ENCODE measurements at regions not wholly inside any gene's neighbourhood (a gene's known extent, or its start where the extent isn't known, plus 50 kb on each side); places are given as distances from the start of the nearest gene placed in this dataset.
"Not testable (repeated sequence)": the region's sequence is repeated elsewhere in the genome, so short reads cannot be mapped to it uniquely, and the experiment has no call there.

- Histone ChIP-seq H3K27ac (peak overlapping the region in 2 of 21 experiments; percentile 9 to 45), H3K4me3 (no peak overlapping the region)
Measured at GRCh38 chr11:34830648-34831047, 85.5 kb downstream of the APIP start.

DNA sequence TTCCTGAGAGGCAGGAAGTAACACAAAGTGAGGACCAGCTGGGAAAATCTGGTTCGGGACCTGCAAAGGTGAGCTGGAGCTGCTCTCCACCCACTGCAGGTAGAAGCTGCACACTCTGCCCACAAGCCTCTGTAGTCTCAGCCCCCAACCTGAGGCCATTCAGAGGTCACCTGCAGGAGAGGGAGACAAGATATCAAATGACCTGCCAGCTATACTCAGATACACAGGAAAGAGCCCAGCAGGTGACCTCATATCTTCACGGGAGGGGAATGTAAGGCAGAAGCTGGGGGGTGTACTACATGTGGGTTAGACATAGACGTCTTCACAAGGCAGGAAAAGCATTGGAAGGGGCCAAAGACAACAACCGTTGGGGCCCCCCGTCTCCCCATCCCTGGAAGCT, 86.1 kb downstream of the APIP start:
- H3K27ac ChIP-seq = peak overlapping the region in 1 of 21 experiments; percentile 45
- H3K4me3 ChIP-seq = no peak overlapping the region

DNA sequence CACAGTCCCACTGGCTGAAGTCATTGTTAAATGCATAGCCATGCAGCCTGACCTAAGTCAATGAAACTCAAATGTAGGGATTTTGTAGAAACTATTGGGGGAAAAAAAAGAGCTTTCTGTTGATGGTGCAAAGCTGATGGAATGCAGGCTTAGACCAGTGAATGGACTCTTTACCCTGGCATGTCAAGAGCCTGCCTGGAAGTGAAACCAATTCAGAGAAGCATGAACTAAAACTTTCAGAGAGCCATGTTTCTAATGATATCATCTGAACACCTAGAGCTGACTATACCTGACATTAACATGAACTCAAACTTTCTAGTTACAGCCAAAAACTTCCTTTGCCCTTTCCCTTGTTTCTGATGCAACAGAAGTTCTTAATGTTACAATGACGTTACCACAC, 89.0 kb downstream of the APIP start:
- peak overlapping the region in 1 of 21 experiments; percentile 18 for H3K27ac ChIP-seq

GRCh38 chr11:34826384-34826726, 89.8 kb downstream of the APIP start:
- H3K4me3 ChIP-seq = no peak overlapping the region

More for the DNA sequence above, 89.0 kb downstream of the APIP start:
- H3K4me3 ChIP-seq = no peak overlapping the region

GRCh38 chr11:34825670-34826383, 90.4 kb downstream of the APIP start:
- Histone ChIP-seq H3K27ac (peak overlapping the region in 13 of 21 experiments; percentile 10 to 72 (median 53)), H3K4me3 (no peak overlapping the region)

More at GRCh38 chr11:34826384-34826726, 89.8 kb downstream of the APIP start:
- H3K27ac ChIP-seq = peak overlapping the region in 10 of 21 experiments; percentile 16 to 68 (median 44)

- Histone ChIP-seq H3K4me3 (no peak overlapping the region), H3K27ac (peak overlapping the region in 15 of 21 experiments; percentile 4 to 72 (median 42))
Measured at GRCh38 chr11:34825315-34825669, 90.9 kb downstream of the APIP start.

DNA sequence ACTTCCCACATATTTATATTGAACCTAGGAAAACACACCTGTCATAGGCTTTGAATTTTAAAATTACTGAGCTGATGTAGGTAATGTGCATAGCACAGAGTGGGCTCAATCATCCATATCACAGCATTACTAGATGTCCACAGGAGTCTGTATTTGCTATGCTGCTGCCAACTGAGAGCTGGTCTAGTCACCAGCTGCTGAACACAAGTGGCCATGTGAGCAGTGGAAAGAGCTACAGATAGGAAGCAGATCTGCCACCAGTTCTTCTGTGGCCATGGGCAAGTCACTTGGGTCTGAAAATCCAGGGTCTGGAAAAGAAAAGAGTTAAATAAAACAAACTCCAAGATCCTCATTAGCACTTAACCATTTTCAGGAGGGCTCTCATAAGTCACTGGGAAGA, 91.8 kb downstream of the APIP start:
- no peak overlapping the region for H3K4me3 ChIP-seq
- peak overlapping the region in 8 of 21 experiments; percentile 17 to 72 (median 47) for H3K27ac ChIP-seq

GRCh38 chr11:34823639-34824038, 92.5 kb downstream of the APIP start:
- no peak overlapping the region for H3K4me3 ChIP-seq
- H3K27ac ChIP-seq = peak overlapping the region in 2 of 21 experiments; percentile 3 to 28

DNA sequence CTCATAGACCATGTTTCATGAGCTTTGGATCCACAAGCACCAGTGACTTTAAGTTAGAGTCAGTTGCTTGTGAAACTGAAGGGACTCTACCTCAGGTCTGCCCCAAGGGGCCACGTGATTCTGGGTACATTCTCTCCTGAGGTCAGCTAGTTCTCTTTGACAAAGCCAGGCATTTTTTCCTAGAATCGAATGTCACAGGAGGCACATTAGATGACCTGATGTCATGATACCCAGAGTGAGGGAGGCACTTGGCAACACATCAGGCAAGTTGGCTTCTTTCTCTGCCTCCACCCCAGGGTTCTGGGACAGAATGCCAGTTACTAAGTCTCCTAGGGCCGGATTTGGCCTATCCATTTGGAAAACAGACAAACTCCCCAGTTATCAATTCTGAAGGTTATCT, 93.0 kb downstream of the APIP start:
- Histone ChIP-seq H3K4me3 (no peak overlapping the region), H3K27ac (peak overlapping the region in 1 of 21 experiments; percentile 3)

GRCh38 chr11:34819740-34820482, 96.3 kb downstream of the APIP start:
- H3K27ac ChIP-seq = no peak overlapping the region
- H3K4me3 ChIP-seq = no peak overlapping the region

GRCh38 chr11:34817812-34818211, 98.4 kb downstream of the APIP start:
- H3K27ac ChIP-seq, H3K4me3 ChIP-seq: not testable (repeated sequence)

DNA sequence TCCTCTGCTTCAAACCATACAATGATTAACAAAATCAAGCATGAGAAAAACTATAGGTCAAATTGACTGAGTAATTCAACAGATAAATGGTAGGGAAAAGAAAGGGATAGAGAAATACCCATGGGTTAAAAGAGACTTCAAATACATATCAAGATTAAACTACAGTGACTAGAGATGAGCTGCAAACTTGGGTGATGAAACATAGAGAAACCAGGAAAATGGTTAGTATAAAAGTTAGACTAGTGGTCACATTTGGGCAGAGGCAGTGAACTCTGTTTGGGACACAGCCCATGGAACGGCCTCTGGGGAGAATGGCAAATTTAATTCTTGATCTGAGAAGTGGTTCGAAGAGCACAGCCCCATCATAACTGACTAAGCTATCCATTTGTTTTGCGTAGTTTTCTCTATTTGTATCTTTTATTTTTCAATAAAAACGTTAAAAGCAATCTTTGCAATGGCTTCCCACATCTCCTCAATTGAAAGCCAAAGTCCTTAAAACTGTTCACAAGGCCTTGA, 99.4 kb downstream of the APIP start:
- Histone ChIP-seq H3K27ac (no peak overlapping the region), H3K4me3 (no peak overlapping the region)

GRCh38 chr11:34812905-34813576, 103.1 kb downstream of the APIP start:
- Histone ChIP-seq H3K4me3 (no peak overlapping the region), H3K27ac (no peak overlapping the region)

- Histone ChIP-seq H3K27ac (no peak overlapping the region), H3K4me3 (no peak overlapping the region)
Measured at GRCh38 chr11:34811858-34812257, 104.3 kb downstream of the APIP start.

DNA sequence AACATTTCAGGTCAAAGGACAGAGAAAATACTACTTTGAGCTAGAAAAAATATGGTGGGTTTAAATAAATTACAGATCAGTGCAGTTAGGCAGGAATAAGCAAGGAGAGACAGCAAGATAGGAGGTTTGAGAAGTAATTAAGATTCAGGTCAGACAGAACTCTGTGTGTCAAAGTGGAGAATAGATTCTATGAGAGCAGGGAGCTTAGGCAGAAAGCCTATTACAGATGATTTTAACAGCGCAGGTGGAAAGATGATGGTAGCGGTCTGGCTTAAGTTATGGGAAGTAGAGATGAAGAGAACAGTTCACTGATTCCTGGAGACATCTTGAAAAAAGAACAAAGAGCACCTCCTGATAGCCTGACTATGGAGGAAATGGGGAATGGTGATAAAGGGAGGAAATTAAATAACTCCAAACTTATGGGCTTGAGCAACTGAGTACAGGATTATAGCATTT, 106.0 kb downstream of the APIP start:
- Histone ChIP-seq H3K4me3 (no peak overlapping the region), H3K27ac (peak overlapping the region in 4 of 21 experiments; percentile 19 to 63 (median 54))

GRCh38 chr11:34809191-34810106, 106.7 kb downstream of the APIP start:
- Histone ChIP-seq H3K4me3 (no peak overlapping the region), H3K27ac (peak overlapping the region in 4 of 21 experiments; percentile 19 to 63 (median 54))

DNA sequence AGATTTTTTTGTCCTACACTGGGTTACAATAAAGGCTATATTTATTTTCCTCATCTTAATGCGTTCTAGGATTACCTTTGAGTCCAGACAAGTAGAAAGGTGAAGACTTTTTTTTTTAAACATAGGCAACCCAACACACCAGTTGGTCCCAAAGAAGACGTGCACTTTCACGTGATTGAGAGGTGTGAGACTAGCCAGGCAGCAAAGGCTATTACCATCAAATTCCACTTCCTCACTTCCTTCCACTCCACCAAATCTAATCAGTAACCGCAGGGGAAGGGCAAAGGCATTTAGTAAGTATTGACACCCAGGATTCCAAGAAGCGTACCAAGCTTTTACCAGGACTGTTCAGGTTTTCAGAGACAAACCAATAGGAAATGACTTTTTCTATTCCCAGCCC, 109.3 kb downstream of the APIP start:
- Histone ChIP-seq H3K27ac (no peak overlapping the region), H3K4me3 (no peak overlapping the region)

DNA sequence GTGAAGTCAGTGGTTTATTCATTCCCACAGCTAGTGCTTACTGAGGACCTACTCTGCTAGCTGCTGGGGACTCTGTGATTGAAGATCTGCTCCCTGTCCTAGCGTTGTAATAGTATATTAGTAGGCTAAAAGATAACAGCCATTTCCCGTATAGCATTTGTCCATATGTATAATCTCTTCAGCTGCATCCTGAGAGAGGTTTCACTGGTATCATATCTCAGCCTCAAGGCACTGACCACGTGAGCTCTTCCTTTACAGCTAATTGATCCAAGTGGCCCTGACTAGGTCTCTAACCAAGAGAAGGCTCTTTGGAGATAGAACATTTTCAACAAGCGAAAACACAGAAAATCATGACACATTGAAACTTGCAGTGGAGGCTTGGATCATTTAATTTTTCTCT, 110.2 kb downstream of the APIP start:
- Histone ChIP-seq H3K4me3 (no peak overlapping the region), H3K27ac (no peak overlapping the region)

GRCh38 chr11:34799848-34800247, 116.3 kb downstream of the APIP start:
- no peak overlapping the region for H3K4me3 ChIP-seq
- H3K27ac ChIP-seq = no peak overlapping the region

Data from skin epidermis (tissue), 12 donors.